UCSD-AML1 (cell line): ENCODE measurements at regions not wholly inside any gene's neighbourhood (a gene's known extent, or its start where the extent isn't known, plus 50 kb on each side); places are given as distances from the start of the nearest gene placed in this dataset.

Source experiments
- DNase-seq: peaks from one replicate; lab custom pipeline; 2025; ENCODE audit not compliant: unreplicated experiment; lab: John Stamatoyannopoulos, UW

- DNase-seq, result no peak
These were observed 190.8 kb downstream of the ATP23 start for GRCh38 chr12:58131986-58132755.

DNA sequence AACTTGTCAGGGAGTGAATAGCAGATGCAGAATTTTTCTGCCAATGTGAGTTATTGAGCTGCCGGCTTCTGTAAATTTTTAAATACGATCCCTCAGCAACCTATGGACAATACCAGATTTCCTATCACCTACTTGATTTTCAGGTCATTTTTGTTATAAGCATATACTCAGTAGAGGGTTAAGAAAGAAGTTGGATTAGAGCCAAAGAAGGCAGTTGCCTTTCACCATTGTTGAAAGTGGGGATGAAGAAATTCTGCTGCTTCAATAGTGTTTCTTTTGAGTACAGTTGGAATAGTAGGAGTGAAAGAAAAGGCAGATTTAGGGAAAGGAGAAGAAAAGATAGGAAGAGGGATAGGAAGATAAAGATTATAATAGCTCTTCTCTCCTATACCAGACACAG lies 197.1 kb downstream of the ATP23 start:
- DNase-seq, result no peak

- DNase-seq, result no peak
These were observed 198.5 kb downstream of the ATP23 start for GRCh38 chr12:58139894-58140293.

- no peak for DNase-seq
These were observed 199.0 kb downstream of the ATP23 start for GRCh38 chr12:58140395-58140794.

DNA sequence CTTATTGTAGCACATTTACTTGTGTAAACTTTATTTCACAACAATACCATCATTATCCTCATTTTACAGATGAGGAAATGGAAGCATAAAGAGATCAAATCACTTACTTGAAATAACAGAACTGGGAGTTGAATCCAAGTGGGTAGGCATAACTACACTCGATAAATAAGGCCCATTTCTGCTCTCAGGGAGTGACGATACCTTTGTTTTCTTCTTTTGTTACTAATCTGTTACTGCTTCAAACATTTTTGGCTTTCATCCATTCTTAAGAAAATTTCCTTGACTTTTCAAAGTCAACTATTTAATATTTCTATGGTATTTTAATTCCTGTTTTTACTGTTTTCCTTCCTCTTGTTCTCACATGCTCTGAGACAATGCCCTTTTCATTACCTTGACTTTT lies 201.6 kb downstream of the ATP23 start:
- no peak for DNase-seq

GRCh38 chr12:58143498-58143995 lies 202.2 kb downstream of the ATP23 start:
- no peak for DNase-seq

DNA sequence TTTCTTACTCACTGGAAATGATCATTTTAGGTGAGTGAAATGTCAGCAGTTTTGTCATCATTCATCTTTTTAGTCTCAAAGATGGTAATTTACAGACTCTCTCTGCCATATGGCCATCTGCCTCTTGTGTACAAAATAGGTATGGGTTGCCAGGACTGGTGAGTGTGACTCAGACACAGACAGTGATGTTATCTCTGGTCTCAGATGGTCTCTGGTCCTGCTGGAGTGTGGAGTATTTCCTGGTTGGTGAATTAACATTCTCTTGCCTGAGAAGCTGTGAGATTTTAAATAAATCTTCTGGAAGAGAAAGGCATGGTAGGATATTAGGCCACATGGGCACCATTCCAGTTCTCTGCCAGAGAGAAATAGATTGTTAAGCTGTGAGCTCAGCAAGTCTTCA lies 207.0 kb downstream of the ATP23 start:
- DNase-seq, result no peak

GRCh38 chr12:58148976-58149375 lies 207.6 kb downstream of the ATP23 start:
- no peak for DNase-seq

DNA sequence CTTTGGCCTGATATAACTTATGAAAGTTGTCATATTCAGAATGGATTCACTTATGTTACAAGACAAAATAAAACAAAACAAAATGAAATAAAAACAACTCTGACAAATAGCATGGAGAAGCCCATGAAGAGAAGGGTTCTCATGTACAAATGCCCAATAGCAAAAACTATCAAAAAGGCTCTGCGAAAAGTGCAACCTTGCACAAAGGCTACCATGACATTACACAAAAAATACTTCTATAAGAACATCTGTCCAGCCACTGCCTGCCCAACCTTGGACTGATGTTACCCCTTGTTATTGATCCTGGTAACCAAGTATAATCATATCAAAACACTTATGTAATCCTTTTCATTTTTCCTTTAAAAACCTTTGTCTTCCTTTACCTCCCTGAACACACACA lies 213.0 kb downstream of the ATP23 start:
- no peak for DNase-seq

GRCh38 chr12:58156697-58157096 lies 215.3 kb downstream of the ATP23 start:
- no peak for DNase-seq

GRCh38 chr12:58159941-58160340 lies 218.6 kb downstream of the ATP23 start:
- no peak for DNase-seq

GRCh38 chr12:58161773-58162172 lies 220.4 kb downstream of the ATP23 start:
- no peak for DNase-seq

- DNase-seq, result no peak
These were observed 221.7 kb downstream of the ATP23 start for GRCh38 chr12:58163021-58163420.

DNA sequence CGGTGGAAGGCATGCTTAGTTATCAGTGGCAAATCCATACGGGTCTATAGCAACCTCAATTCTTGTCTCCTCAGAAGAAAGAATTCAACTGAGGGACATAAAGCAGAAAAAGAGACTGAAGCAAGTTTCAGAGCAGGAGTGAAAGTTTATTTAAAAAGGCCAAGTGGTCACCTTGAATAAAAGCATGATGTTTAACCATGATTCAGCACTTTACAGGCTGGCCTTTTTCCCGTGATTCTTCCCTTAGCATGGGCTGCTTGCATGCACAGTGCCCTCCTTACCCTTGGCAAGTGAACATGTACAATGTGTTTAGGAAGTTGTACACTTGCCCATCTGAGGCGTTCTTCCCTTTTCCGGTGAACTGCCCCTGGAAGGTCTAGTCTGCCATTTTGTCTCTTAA lies 225.3 kb downstream of the ATP23 start:
- DNase-seq, result no peak

DNA sequence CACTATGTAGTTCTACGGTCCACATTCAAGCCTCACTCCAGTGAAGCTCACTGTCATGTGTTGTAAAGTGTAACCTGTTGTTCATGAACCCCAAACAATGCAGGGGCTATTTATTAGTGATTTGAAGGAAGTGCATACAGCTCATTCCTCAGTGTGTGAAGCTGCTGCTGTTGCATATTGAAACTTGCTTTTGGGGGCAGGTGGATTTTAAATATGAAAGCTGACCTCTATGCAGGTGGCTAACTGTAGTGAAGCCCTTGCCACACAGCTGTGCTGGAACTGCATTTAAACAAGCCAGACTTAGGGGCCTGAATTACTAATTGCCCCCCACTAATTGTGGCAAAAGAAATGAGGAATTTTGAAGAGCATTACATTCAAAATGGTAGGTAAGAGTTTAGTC lies 226.3 kb downstream of the ATP23 start:
- no peak for DNase-seq

GRCh38 chr12:58169826-58170225 lies 228.5 kb downstream of the ATP23 start:
- no peak for DNase-seq

GRCh38 chr12:58171914-58172313 lies 230.5 kb downstream of the ATP23 start:
- DNase-seq, result no peak

DNA sequence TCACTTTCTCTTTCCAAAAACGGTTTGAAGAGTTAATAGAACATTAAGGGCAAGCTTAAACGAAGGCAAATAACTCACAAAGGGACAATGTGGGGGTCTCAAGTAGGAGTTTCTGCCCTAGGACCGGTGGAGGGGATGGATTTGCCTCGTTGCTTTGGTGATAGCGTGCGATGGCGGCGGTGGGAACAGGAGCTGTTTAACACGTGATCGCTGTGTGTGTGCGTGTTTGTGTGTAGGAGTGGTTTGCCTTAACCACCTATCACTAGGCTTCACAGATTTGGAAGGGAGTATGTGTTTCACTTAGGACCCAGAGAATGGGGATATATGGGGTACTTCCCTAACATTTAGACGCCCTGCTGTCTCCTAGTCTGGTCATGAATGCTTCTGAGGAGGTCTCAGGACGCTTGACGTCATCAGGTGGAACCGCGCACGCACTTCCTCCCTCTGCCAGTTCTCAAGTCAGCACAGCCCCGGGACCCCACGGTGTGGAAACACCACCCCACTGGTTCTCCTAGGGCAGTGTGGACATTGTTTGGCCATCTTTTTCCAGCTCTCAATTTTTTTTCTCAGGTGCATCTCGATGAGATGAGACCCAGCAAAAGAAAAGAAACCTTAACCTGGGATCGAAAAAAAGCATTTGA lies 231.2 kb downstream of the ATP23 start:
- no peak for DNase-seq

- no peak for DNase-seq
These were observed 232.9 kb downstream of the ATP23 start for GRCh38 chr12:58174316-58174715.

DNA sequence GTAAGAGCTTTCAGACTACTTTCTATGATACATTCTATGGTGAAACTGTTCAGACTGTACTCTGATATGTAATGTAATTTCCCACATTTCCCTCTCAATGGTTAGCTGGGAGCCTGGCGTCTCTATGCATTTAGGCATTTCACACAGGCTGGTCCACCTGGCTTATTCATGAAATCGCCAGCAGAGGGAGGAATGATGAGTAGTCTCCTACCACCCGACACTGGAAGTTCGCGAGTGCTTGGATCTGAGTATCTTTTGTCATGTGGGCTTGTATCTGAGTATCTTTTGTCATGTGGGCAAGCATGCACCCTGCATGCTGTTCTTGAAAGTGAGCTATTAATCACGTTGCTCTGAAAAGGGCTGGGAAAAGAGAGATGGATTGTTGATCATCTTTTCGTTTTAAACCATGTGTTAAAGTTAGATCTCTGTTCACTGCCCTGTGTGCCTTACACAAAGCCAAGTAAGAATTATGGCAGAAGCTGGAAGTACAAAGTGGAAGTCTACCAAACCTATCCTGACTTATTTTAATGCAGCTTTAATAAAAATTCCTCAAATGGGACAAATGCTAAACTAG lies 235.0 kb downstream of the ATP23 start:
- DNase-seq, result peak; percentile 9

- DNase-seq, result no peak
These were observed 236.0 kb downstream of the ATP23 start for GRCh38 chr12:58177366-58177765.

DNA sequence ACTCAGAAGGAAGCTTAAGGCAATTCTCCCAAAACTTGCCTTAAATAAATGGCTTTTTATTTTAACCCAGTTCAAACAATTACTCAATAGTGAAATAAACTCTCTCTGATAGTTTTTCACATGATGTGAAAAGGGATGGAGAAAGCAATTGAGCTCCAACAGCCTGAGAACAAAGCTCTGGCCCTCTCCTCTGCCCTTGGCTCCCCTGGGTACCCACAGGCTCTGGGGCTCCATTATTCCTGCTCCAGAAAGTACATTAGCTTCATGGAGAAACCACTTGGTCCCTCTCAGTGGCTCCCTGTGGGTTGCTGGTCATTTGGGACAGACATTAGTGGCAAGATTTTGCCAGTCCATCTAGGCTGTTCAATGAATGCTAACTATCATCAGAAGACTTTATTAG lies 242.8 kb downstream of the ATP23 start:
- DNase-seq, result no peak
